ENCODE measurements at regions not wholly inside any gene's neighbourhood (a gene's known extent, or its start where the extent isn't known, plus 50 kb on each side); places are given as distances from the start of the nearest gene placed in this dataset.

GRCh38 chr7:23981314-23981713, 271.3 kb downstream of the STK31 start:
- no peak for DNase-seq

GRCh38 chr7:23981758-23982157, 271.7 kb downstream of the STK31 start:
- no peak for DNase-seq

GRCh38 chr7:24005517-24005916, 278.5 kb upstream of the NPY start:
- no peak for DNase-seq

- no peak for DNase-seq
Observed at GRCh38 chr7:24010495-24010894, 273.5 kb upstream of the NPY start.

- no peak for DNase-seq
Observed at GRCh38 chr7:24017519-24017918, 266.5 kb upstream of the NPY start.

- DNase-seq, result no peak
Observed at GRCh38 chr7:24018331-24018730, 265.7 kb upstream of the NPY start.

- DNase-seq, result no peak
Observed at GRCh38 chr7:24019841-24020240, 264.1 kb upstream of the NPY start.

GRCh38 chr7:24024276-24025068, 259.5 kb upstream of the NPY start:
- no peak for DNase-seq

- no peak for DNase-seq
Observed at GRCh38 chr7:24025094-24025493, 258.9 kb upstream of the NPY start.

GRCh38 chr7:24025765-24026164, 258.2 kb upstream of the NPY start:
- DNase-seq, result no peak

GRCh38 chr7:24026351-24026750, 257.6 kb upstream of the NPY start:
- no peak for DNase-seq

- no peak for DNase-seq
Observed at GRCh38 chr7:24029068-24029467, 254.9 kb upstream of the NPY start.

GRCh38 chr7:24034251-24034650, 249.7 kb upstream of the NPY start:
- DNase-seq, result no peak

GRCh38 chr7:24035366-24036032, 248.5 kb upstream of the NPY start:
- no peak for DNase-seq

GRCh38 chr7:24036033-24036412, 248.0 kb upstream of the NPY start:
- no peak for DNase-seq

GRCh38 chr7:24038993-24039392, 245.0 kb upstream of the NPY start:
- no peak for DNase-seq

GRCh38 chr7:24039991-24040624, 243.9 kb upstream of the NPY start:
- no peak for DNase-seq

GRCh38 chr7:24042028-24042427, 242.0 kb upstream of the NPY start:
- DNase-seq, result no peak

- no peak for DNase-seq
Observed at GRCh38 chr7:24049296-24049695, 234.7 kb upstream of the NPY start.

GRCh38 chr7:24050991-24051560, 232.9 kb upstream of the NPY start:
- no peak for DNase-seq

- no peak for DNase-seq
Observed at GRCh38 chr7:24051651-24052050, 232.3 kb upstream of the NPY start.

- no peak for DNase-seq
Observed at GRCh38 chr7:24052572-24053260, 231.3 kb upstream of the NPY start.

- no peak for DNase-seq
Observed at GRCh38 chr7:24054236-24054635, 229.8 kb upstream of the NPY start.
